ENCODE measurements at regions not wholly inside any gene's neighbourhood (a gene's known extent, or its start where the extent isn't known, plus 50 kb on each side); places are given as distances from the start of the nearest gene placed in this dataset.

DNA sequence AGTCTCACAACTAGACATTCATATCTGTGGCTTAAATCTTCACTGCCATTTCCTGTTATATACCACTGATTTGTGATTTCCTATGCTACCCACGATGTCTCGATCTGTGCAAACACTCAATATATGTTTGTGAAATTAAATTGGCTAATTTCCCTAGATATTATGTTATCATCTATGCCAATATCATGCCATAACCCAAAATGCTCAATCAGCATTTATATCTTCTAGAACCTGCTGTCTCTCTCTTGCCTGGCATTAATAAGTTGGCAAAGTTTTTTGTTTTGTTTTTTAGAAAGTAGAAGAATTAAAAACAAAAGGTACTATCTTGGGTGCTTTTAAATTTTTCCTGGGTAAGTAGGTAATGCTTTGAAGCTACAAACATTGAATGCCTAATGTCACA lies 358.5 kb upstream of the DAB1 start:
- Histone ChIP-seq H3K9me2 (replicated peaks; ENCODE audit: insufficient read depth, low read length) (no peaks in the 10 kb centered on the region), H3F3A (ENCODE audit: insufficient read depth) (no peaks in the 10 kb centered on the region), H4K20me1 (ENCODE audit: low read depth, low read length) (no peaks in the 10 kb centered on the region), H3K79me2 (ENCODE audit: insufficient read depth, low read length) (no peaks in the 10 kb centered on the region), H2AFZ (ENCODE audit: low read depth, low read length, severe bottlenecking) (no peak overlapping the region), H3K9me3 (ENCODE audit: insufficient read depth, low read length) (no peaks in the 10 kb centered on the region), H3K4me3 (ENCODE audit: insufficient read depth, low read length, poor library complexity, severe bottlenecking) (no peak overlapping the region), H3K4me2 (ENCODE audit: low read depth, low read length, poor library complexity, severe bottlenecking) (no peak overlapping the region), H3K9ac (ENCODE audit: low read length) (no peak overlapping the region), H3K27me3 (ENCODE audit: low read length) (no peaks in the 10 kb centered on the region), H3K36me3 (ENCODE audit: low read length) (no peaks in the 10 kb centered on the region), H3K27ac (ENCODE audit: low read depth, low read length) (no peak overlapping the region)
- TF ChIP-seq EZH2phosphoT487 (conservative IDR thresholded peaks at IDR 0.05; ENCODE audit: low read length) = no peak

DNA sequence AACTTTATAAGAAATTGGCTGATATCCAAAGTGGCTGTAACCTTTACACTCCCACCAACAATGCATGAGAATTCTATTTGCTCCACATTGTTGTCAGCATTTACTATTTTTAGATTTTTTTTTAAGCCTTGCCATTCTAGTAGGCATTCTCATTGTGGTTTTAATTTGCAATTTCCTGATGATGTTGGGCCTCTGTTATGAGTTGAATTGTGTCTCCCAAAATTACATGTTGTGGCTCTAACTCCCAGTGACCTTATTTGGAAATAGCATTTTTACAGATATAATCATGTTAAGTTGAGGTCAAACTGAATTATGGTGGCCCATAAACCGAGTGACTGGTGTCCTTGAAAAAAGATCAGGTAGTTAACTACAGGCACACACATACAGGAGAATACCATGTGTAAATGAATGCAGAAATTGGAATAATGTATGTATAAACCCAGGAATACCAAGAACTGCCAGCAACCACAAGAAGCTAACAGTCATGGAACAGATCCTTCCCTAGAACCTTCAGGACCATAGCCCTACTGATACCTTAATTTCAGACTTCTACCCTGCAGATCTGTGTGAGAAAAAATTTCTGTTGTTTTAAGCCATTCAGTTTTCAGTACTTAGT lies 348.8 kb upstream of the DAB1 start:
- H3K27me3 ChIP-seq (ENCODE audit: low read length) = no peaks in the 10 kb centered on the region
- no peaks in the 10 kb centered on the region for H4K20me1 ChIP-seq (ENCODE audit: low read depth, low read length)
- H3K36me3 ChIP-seq (ENCODE audit: low read length) = no peaks in the 10 kb centered on the region
- no peak for TF ChIP-seq EZH2phosphoT487 (conservative IDR thresholded peaks at IDR 0.05; ENCODE audit: low read length)
- TF ChIP-seq, protein P1, sequence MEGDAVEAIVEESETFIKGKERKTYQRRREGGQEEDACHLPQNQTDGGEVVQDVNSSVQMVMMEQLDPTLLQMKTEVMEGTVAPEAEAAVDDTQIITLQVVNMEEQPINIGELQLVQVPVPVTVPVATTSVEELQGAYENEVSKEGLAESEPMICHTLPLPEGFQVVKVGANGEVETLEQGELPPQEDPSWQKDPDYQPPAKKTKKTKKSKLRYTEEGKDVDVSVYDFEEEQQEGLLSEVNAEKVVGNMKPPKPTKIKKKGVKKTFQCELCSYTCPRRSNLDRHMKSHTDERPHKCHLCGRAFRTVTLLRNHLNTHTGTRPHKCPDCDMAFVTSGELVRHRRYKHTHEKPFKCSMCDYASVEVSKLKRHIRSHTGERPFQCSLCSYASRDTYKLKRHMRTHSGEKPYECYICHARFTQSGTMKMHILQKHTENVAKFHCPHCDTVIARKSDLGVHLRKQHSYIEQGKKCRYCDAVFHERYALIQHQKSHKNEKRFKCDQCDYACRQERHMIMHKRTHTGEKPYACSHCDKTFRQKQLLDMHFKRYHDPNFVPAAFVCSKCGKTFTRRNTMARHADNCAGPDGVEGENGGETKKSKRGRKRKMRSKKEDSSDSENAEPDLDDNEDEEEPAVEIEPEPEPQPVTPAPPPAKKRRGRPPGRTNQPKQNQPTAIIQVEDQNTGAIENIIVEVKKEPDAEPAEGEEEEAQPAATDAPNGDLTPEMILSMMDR (IDR thresholded peaks at IDR 0.05; ENCODE audit: insufficient read depth, low read length, poor library complexity, severe bottlenecking) = no peak
- H3K79me2 ChIP-seq (ENCODE audit: insufficient read depth, low read length) = no peaks in the 10 kb centered on the region
- no peaks in the 10 kb centered on the region for H3F3A ChIP-seq (ENCODE audit: insufficient read depth)
- H3K27ac ChIP-seq (ENCODE audit: low read depth, low read length) = no peak overlapping the region
- H3K4me2 ChIP-seq (ENCODE audit: low read depth, low read length, poor library complexity, severe bottlenecking) = no peak overlapping the region
- H3K9me3 ChIP-seq (ENCODE audit: insufficient read depth, low read length) = no peaks in the 10 kb centered on the region
- H2AFZ ChIP-seq (ENCODE audit: low read depth, low read length, severe bottlenecking) = no peak overlapping the region
- no peaks in the 10 kb centered on the region for H3K9me2 ChIP-seq (replicated peaks; ENCODE audit: insufficient read depth, low read length)
- no peak overlapping the region for H3K4me3 ChIP-seq (ENCODE audit: insufficient read depth, low read length, poor library complexity, severe bottlenecking)
- H3K9ac ChIP-seq (ENCODE audit: low read length) = no peak overlapping the region

DNA sequence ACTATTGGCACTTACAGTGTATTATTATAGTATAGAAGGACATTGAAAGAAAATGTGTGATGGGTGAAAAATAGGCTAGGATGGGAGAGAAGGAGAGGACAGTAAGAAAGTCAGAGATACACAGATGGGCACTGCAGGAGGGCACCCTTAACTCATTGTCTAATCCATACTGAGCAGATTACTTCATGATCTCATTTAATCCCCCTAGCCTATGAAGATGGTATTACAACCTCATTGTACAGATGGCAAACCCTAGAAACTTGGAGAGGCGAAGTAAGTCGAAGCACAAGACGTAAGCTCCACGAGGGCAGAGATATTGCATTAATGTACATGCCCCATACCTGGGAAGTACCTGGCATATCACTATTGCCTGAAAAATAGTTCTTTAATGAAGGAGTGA lies 346.9 kb upstream of the DAB1 start:
- Histone ChIP-seq H3K27me3 (ENCODE audit: low read length) (no peaks in the 10 kb centered on the region), H2AFZ (ENCODE audit: low read depth, low read length, severe bottlenecking) (no peak overlapping the region), H3K4me2 (ENCODE audit: low read depth, low read length, poor library complexity, severe bottlenecking) (no peak overlapping the region), H3K9me3 (ENCODE audit: insufficient read depth, low read length) (no peaks in the 10 kb centered on the region), H3K27ac (ENCODE audit: low read depth, low read length) (no peak overlapping the region), H4K20me1 (ENCODE audit: low read depth, low read length) (no peaks in the 10 kb centered on the region), H3K9ac (ENCODE audit: low read length) (no peak overlapping the region), H3K9me2 (replicated peaks; ENCODE audit: insufficient read depth, low read length) (no peaks in the 10 kb centered on the region), H3K4me3 (ENCODE audit: insufficient read depth, low read length, poor library complexity, severe bottlenecking) (no peak overlapping the region), H3F3A (ENCODE audit: insufficient read depth) (no peaks in the 10 kb centered on the region), H3K36me3 (ENCODE audit: low read length) (no peaks in the 10 kb centered on the region), H3K79me2 (ENCODE audit: insufficient read depth, low read length) (no peaks in the 10 kb centered on the region)
- no peak for TF ChIP-seq EZH2phosphoT487 (conservative IDR thresholded peaks at IDR 0.05; ENCODE audit: low read length)
- TF ChIP-seq, protein P1 (IDR thresholded peaks at IDR 0.05; ENCODE audit: insufficient read depth, low read length, poor library complexity, severe bottlenecking) = no peak

DNA sequence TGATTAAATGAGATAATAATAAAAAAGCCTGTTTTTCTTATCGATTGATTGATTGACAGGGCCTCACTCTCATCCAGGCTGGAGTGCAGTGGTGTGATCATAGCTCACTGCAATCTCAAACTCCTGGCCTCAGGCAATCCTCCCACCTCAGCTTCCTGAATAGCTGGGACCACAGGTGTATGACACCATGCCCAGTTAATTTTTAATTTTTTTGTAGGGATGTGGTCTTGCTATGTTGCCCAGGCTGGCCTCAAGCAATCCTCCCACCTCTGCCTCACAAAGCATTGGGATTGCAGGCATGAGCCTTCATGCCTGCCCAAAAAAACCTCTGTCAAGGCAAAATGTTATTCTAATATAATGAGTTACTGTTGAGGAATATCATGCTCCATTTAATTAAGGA lies 346.4 kb upstream of the DAB1 start:
- TF ChIP-seq, protein P1 (IDR thresholded peaks at IDR 0.05; ENCODE audit: insufficient read depth, low read length, poor library complexity, severe bottlenecking) = no peak
- TF ChIP-seq EZH2phosphoT487 (conservative IDR thresholded peaks at IDR 0.05; ENCODE audit: low read length) = no peak
- Histone ChIP-seq H3K79me2 (ENCODE audit: insufficient read depth, low read length) (no peaks in the 10 kb centered on the region), H3K27ac (ENCODE audit: low read depth, low read length) (no peak overlapping the region), H4K20me1 (ENCODE audit: low read depth, low read length) (no peaks in the 10 kb centered on the region), H3K9me3 (ENCODE audit: insufficient read depth, low read length) (no peaks in the 10 kb centered on the region), H3F3A (ENCODE audit: insufficient read depth) (no peaks in the 10 kb centered on the region), H3K9me2 (replicated peaks; ENCODE audit: insufficient read depth, low read length) (no peaks in the 10 kb centered on the region), H3K36me3 (ENCODE audit: low read length) (no peaks in the 10 kb centered on the region), H3K27me3 (ENCODE audit: low read length) (no peaks in the 10 kb centered on the region), H3K4me3 (ENCODE audit: insufficient read depth, low read length, poor library complexity, severe bottlenecking) (no peak overlapping the region), H3K9ac (ENCODE audit: low read length) (no peak overlapping the region), H3K4me2 (ENCODE audit: low read depth, low read length, poor library complexity, severe bottlenecking) (no peak overlapping the region), H2AFZ (ENCODE audit: low read depth, low read length, severe bottlenecking) (no peak overlapping the region)
